Spleen (tissue), 7 donors: ENCODE measurements at regions not wholly inside any gene's neighbourhood (a gene's known extent, or its start where the extent isn't known, plus 50 kb on each side); places are given as distances from the start of the nearest gene placed in this dataset.

ENCODE experiments used
- CTCF ChIP-seq, 11 experiments: fragments of 200-600 bp in 7 of 11; fragments of 450-650 bp in 4 of 11; sonication (generic) in 4 of 11; IDR thresholded peaks in 8 of 11; conservative IDR thresholded peaks in 3 of 11; 1 replicate in 7 of 11; 2 replicates in 4 of 11; pipeline versions ENCODE4 v1.4.0 to v1.8.0; 2016 to 2021; ENCODE audit warnings: antibody characterized with exemption in 11 of 11, inconsistent platforms in 4 of 11, mild to moderate bottlenecking in 1 of 11
- POLR2AphosphoS5 ChIP-seq, 3 donors: sonication (generic); formaldehyde crosslinking; IDR thresholded peaks; one replicate each; pipeline ENCODE4 v1.5.1; 2017; ENCODE audit warnings: antibody characterized with exemption in 3 of 3
- donor health status: DM: no; HTN: no; CAD: no; lungs with moderate emphysema.
- donor health status: DM: no; HTN: no; CAD: no.
- donor health status: DM: no; HTN: no; CAD: no.

- no peak for TF ChIP-seq CTCF (IDR thresholded peaks at IDR 0.05 in 8 of 11, conservative IDR thresholded peaks at IDR 0.05 in 3 of 11)
- TF ChIP-seq POLR2AphosphoS5 (IDR thresholded peaks at IDR 0.05): no peak
These were observed 620.7 kb upstream of the ZEB2 start for GRCh38 chr2:145140658-145141057.
